B cell (primary cell): ENCODE measurements at regions not wholly inside any gene's neighbourhood (a gene's known extent, or its start where the extent isn't known, plus 50 kb on each side); places are given as distances from the start of the nearest gene placed in this dataset.

ENCODE experiments used
- ATAC-seq: fragments of 200-7000 bp; cut with Tn5 transposase; one replicate; pipeline ENCODE4 v1.10.0; 2021; ENCODE audit warnings: low read depth, mild to moderate bottlenecking, moderate number of reproducible peaks, moderate library complexity
- CTCF ChIA-PET: fragments of 350-600 bp; sonication (Branson Sonifier 250); formaldehyde crosslinking; loops from one replicate; lab custom pipeline; 2021; ENCODE audit warnings: antibody characterized with exemption, inconsistent platforms; lab: Charles Lee
- POLR2A ChIA-PET: fragments of 350-600 bp; sonication (Branson Sonifier 250); formaldehyde crosslinking; loops from one replicate; lab custom pipeline; 2021; ENCODE audit warnings: antibody characterized with exemption; lab: Charles Lee
- DNase-seq: peaks from one replicate; pipeline ENCODE4 v3.0.0; 2013
- H2AFZ ChIP-seq: 2 replicates; pipeline ENCODE4 v1.6.1; 2012; ENCODE audit warnings: mild to moderate bottlenecking, low read depth, low read length; ENCODE audit not compliant: insufficient read depth, poor library complexity, severe bottlenecking
- H3K27ac ChIP-seq, 2 donors: 1 replicate in 1 of 2; 2 replicates in 1 of 2; pipeline ENCODE4 v1.5.1; 2012 to 2013; ENCODE audit warnings: low read length in 2 of 2, mild to moderate bottlenecking in 2 of 2, moderate library complexity in 1 of 2
- H3K27me3 ChIP-seq, 4 experiments: fragments of 200-600 bp in 1 of 4; sonication (generic) in 1 of 4; replicated peaks in 1 of 4; 1 replicate in 2 of 4; 2 replicates in 2 of 4; pipeline versions ENCODE4 v1.6.1 to v1.7.0; 2013 to 2016; ENCODE audit warnings: low read length in 3 of 4, mild to moderate bottlenecking in 2 of 4, mixed read lengths in 1 of 4, moderate library complexity in 1 of 4; ENCODE audit not compliant: insufficient read depth in 4 of 4, control insufficient read depth in 3 of 4; ENCODE audit errors: control extremely low read depth in 1 of 4
- H3K36me3 ChIP-seq, 2 experiments: replicated peaks in 1 of 2; 1 replicate in 1 of 2; 2 replicates in 1 of 2; pipeline versions ENCODE4 v1.6.1 to v1.7.1; 2013; ENCODE audit warnings: low read length in 1 of 2; ENCODE audit not compliant: insufficient read depth in 2 of 2, control insufficient read depth in 1 of 2; ENCODE audit errors: control extremely low read depth in 1 of 2, extremely low read depth in 1 of 2
- H3K4me1 ChIP-seq, 2 donors: fragments of 200-600 bp in 1 of 2; sonication (generic) in 1 of 2; 1 replicate in 1 of 2; 2 replicates in 1 of 2; pipeline versions ENCODE4 v1.5.1 to v1.6.1; 2013 to 2017; ENCODE audit warnings: low read length in 2 of 2; ENCODE audit not compliant: control insufficient read depth in 2 of 2, insufficient read depth in 2 of 2
- H3K4me2 ChIP-seq: replicated peaks from 2 replicates; pipeline ENCODE3; 2012; ENCODE audit warnings: mild to moderate bottlenecking, low read depth, low read length; ENCODE audit not compliant: poor library complexity, severe bottlenecking
- H3K4me3 ChIP-seq, 5 experiments: fragments of 200-600 bp in 1 of 5; sonication (generic) in 1 of 5; 1 replicate in 3 of 5; 2 replicates in 2 of 5; pipeline versions ENCODE4 v1.5.1 to v1.7.0; 2011 to 2016; ENCODE audit warnings: low read length in 4 of 5, mild to moderate bottlenecking in 4 of 5, low read depth in 2 of 5, control low read depth in 1 of 5, moderate library complexity in 1 of 5; ENCODE audit not compliant: insufficient read depth in 1 of 5; ENCODE audit errors: control extremely low read depth in 1 of 5, extremely low read depth in 1 of 5
- H3K79me2 ChIP-seq: fragments of 200-600 bp; sonication (generic); one replicate; pipeline ENCODE4 v1.6.0; 2016; ENCODE audit warnings: low read length; ENCODE audit not compliant: control insufficient read depth, insufficient read depth
- H3K9ac ChIP-seq: fragments of 200-600 bp; sonication (generic); 2 replicates; pipeline ENCODE4 v1.6.1; 2017; ENCODE audit warnings: mild to moderate bottlenecking, low read length, moderate library complexity
- H3K9me3 ChIP-seq, 3 donors: one replicate each; pipeline versions ENCODE4 v1.6.1 to v1.7.1; 2013; ENCODE audit warnings: low read length in 2 of 3; ENCODE audit not compliant: control insufficient read depth in 2 of 3, insufficient read depth in 1 of 3; ENCODE audit errors: control extremely low read depth in 1 of 3
- H4K20me1 ChIP-seq: 2 replicates; pipeline ENCODE4 v1.6.0; 2012; ENCODE audit warnings: mild to moderate bottlenecking, low read length; ENCODE audit not compliant: insufficient read depth, control insufficient read depth, poor library complexity, severe bottlenecking
- H3K27ac Mint-ChIP-seq: one replicate; pipeline ENCODE4 v1.8.0; 2021; ENCODE audit warnings: mixed read lengths
- H3K27me3 Mint-ChIP-seq: one replicate; pipeline ENCODE4 v1.8.0; 2021; ENCODE audit warnings: mixed read lengths
- H3K4me1 Mint-ChIP-seq: one replicate; pipeline ENCODE4 v1.8.0; 2021; ENCODE audit warnings: mixed read lengths
- H3K4me3 Mint-ChIP-seq: one replicate; pipeline ENCODE4 v1.8.0; 2021; ENCODE audit warnings: mixed read lengths
- H3K9me3 Mint-ChIP-seq: one replicate; pipeline ENCODE4 v1.8.0; 2022; ENCODE audit warnings: mixed read lengths; ENCODE audit not compliant: insufficient read depth
- CTCF ChIP-seq: fragments of 200-600 bp; IDR thresholded peaks from one replicate; pipeline ENCODE4 v1.8.0; 2022; ENCODE audit warnings: antibody characterized with exemption, mild to moderate bottlenecking
- EZH2 ChIP-seq: IDR thresholded peaks from 2 replicates; pipeline ENCODE4 v1.6.1; 2012; ENCODE audit warnings: borderline replicate concordance, low read depth, mild to moderate bottlenecking, moderate library complexity, low read length; ENCODE audit not compliant: insufficient read depth, poor library complexity, severe bottlenecking
- WGBS: methylation state at CpG from one replicate; pipeline ENCODE4 v1.1.5; 2013; ENCODE audit warnings: missing lambda C conversion rate; ENCODE audit not compliant: insufficient coverage; 5-methylcytosine and 5-hydroxymethylcytosine counted together
- intact Hi-C: fragments of 100-400 bp; cut with micrococcal nuclease; formaldehyde crosslinking; loops from one replicate; pipeline ENCODE4 v1.10.0; 2022

DNA sequence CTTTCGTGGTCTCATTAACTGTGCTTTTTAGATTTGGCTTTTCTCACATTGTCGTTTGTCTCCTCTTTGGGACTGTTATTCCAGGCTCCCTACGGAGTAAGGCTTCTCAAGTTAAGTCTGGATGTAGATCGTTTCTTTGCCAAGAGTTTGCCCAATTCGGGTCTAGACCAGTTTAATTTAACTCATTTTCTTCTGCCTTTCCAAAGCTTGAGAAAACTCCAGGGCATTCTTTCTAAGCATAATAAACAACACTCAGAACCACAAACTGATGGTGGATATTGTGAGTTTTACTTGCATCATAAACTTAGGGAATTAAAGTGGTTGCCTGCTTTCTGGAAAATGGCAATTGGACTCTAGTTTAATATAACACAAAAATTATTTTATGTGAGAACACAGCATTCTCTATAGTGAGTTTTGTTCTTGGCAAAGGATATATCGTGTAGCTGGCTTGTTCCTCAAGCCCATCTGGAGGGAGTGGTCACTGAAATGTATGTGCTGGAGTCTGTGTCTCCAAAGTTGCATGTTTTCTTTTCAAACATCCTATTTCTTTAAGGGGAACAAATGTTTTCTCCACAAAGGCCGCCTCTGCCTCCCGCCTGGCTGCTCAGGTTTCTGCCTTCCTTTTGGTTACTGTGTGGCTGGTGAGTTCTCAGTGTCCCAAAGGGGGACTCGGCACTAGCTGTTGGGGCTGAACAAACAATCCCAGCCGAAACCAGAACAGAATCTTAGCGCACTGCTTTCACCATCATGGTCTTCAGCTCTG, 211.3 kb upstream of the FBN2 start:
- H3K79me2 ChIP-seq = no peaks in the 10 kb centered on the region
- Mint-ChIP-seq H3K9me3 (no peaks in the 10 kb centered on the region), H3K27me3 (no peaks in the 10 kb centered on the region), H3K4me3 (no peak overlapping the region), H3K4me1 (no peaks in the 10 kb centered on the region), H3K27ac (no peak overlapping the region)
- no peaks in the 10 kb centered on the region for H3K36me3 ChIP-seq
- H3K9ac ChIP-seq = no peak overlapping the region
- H4K20me1 ChIP-seq = no peaks in the 10 kb centered on the region
- ATAC-seq (no peak), DNase-seq (no peak)
- POLR2A ChIA-PET = no interaction called here
- H3K4me3 ChIP-seq = no peak overlapping the region
- CTCF ChIA-PET = no interaction called here
- H3K27ac ChIP-seq = no peak overlapping the region
- H3K9me3 ChIP-seq = peaks cover 0 to 2% (median 0%) of the 10 kb centered on the region in 3 donors
- no peak overlapping the region for H3K4me2 ChIP-seq
- H2AFZ ChIP-seq = no peak overlapping the region
- TF ChIP-seq CTCF = no peak
- TF ChIP-seq EZH2 = no peak
- H3K27me3 ChIP-seq = no peaks in the 10 kb centered on the region
- no peaks in the 10 kb centered on the region for H3K4me1 ChIP-seq
- intact Hi-C loops = no loop called here
- WGBS = 66% methylated on average over 7 of the region's 11 CpGs

GRCh38 chr5:128750155-128750554, 212.1 kb upstream of the FBN2 start:
- 50% methylated on average over 1 of the region's 1 CpG for WGBS
- Histone ChIP-seq H3K79me2 (no peaks in the 10 kb centered on the region), H3K4me2 (no peak overlapping the region), H3K9ac (no peak overlapping the region), H3K9me3 (peaks cover 0 to 2% (median 0%) of the 10 kb centered on the region in 3 donors), H3K4me1 (no peaks in the 10 kb centered on the region), H4K20me1 (no peaks in the 10 kb centered on the region), H2AFZ (no peak overlapping the region), H3K27me3 (no peaks in the 10 kb centered on the region), H3K27ac (no peak overlapping the region), H3K36me3 (no peaks in the 10 kb centered on the region), H3K4me3 (no peak overlapping the region)
- H3K27ac Mint-ChIP-seq = no peak overlapping the region
- ATAC-seq = no peak
- H3K4me3 Mint-ChIP-seq = no peak overlapping the region
- no peaks in the 10 kb centered on the region for H3K4me1 Mint-ChIP-seq
- intact Hi-C loops = no loop called here
- ChIA-PET CTCF (no interaction called here), POLR2A (no interaction called here)
- no peaks in the 10 kb centered on the region for H3K27me3 Mint-ChIP-seq
- no peaks in the 10 kb centered on the region for H3K9me3 Mint-ChIP-seq
- TF ChIP-seq CTCF (no peak), EZH2 (no peak)
- no peak for DNase-seq
